ENCODE measurements at regions not wholly inside any gene's neighbourhood (a gene's known extent, or its start where the extent isn't known, plus 50 kb on each side); places are given as distances from the start of the nearest gene placed in this dataset.

GRCh38 chr2:65528241-65528574, 95.8 kb upstream of the SPRED2 start:
- 73 to 79% methylated on average over 1 of the region's 1 CpG for WGBS, 2 donors
- DNase-seq (no peak), ATAC-seq (no peak)
- Histone ChIP-seq H3K4me1 (no peaks in the 10 kb centered on the region), H3K36me3 (replicated peaks in 1 of 2; ENCODE audit: insufficient read depth in 1 of 2, low read depth in 2 of 2) (no peaks in the 10 kb centered on the region), H3K9me3 (no peaks in the 10 kb centered on the region), H3K27me3 (no peaks in the 10 kb centered on the region), H3K4me3 (no peak overlapping the region), H3K27ac (no peak overlapping the region)
- no peak for TF ChIP-seq POLR2A (IDR thresholded peaks at IDR 0.05)
- intact Hi-C loops (cut with DNase I), result no loop called here

- 54 to 59% methylated on average over 4 of the region's 4 CpGs for WGBS, 2 donors
- ATAC-seq, result no peak
- Histone ChIP-seq H3K27me3 (no peaks in the 10 kb centered on the region), H3K27ac (no peak overlapping the region), H3K4me1 (no peaks in the 10 kb centered on the region), H3K4me3 (no peak overlapping the region), H3K9me3 (no peaks in the 10 kb centered on the region), H3K36me3 (replicated peaks in 1 of 2; ENCODE audit: insufficient read depth in 1 of 2, low read depth in 2 of 2) (no peaks in the 10 kb centered on the region)
- DNase-seq, result no peak
- intact Hi-C loops (cut with DNase I), result no loop called here
- no peak for TF ChIP-seq POLR2A (IDR thresholded peaks at IDR 0.05)
- TF ChIP-seq CTCF (IDR thresholded peaks at IDR 0.05), result no peak
Measured at GRCh38 chr2:65527451-65528240, 95.2 kb upstream of the SPRED2 start.

- no peaks in the 10 kb centered on the region for H3K9me3 ChIP-seq
- DNase-seq (no peak), ATAC-seq (no peak)
- H3K27me3 ChIP-seq, result no peaks in the 10 kb centered on the region
- TF ChIP-seq POLR2A (IDR thresholded peaks at IDR 0.05), result no peak
- no peak for TF ChIP-seq CTCF (IDR thresholded peaks at IDR 0.05)
- H3K4me3 ChIP-seq, result no peak overlapping the region
- WGBS, 2 donors, result 70 to 83% methylated on average over 4 of the region's 4 CpGs
- no peaks in the 10 kb centered on the region for H3K4me1 ChIP-seq
- no peak overlapping the region for H3K27ac ChIP-seq
- no peaks in the 10 kb centered on the region for H3K36me3 ChIP-seq (replicated peaks in 1 of 2; ENCODE audit: insufficient read depth in 1 of 2, low read depth in 2 of 2)
- intact Hi-C loops (cut with DNase I), result no loop called here
Measured at GRCh38 chr2:65525616-65526231, 93.3 kb upstream of the SPRED2 start.

- Histone ChIP-seq H3K4me1 (no peaks in the 10 kb centered on the region), H3K27me3 (no peaks in the 10 kb centered on the region), H3K9me3 (no peaks in the 10 kb centered on the region), H3K4me3 (no peak overlapping the region), H3K27ac (no peak overlapping the region), H3K36me3 (replicated peaks in 1 of 2; ENCODE audit: insufficient read depth in 1 of 2, low read depth in 2 of 2) (no peaks in the 10 kb centered on the region)
- ATAC-seq, result no peak
- intact Hi-C loops (cut with DNase I), result no loop called here
- TF ChIP-seq POLR2A (IDR thresholded peaks at IDR 0.05) (no peak), CTCF (IDR thresholded peaks at IDR 0.05) (no peak)
- DNase-seq, result no peak
- WGBS, 2 donors, result 85 to 93% methylated on average over 4 of the region's 4 CpGs
Measured at GRCh38 chr2:65522922-65523321, 90.5 kb upstream of the SPRED2 start.

- no peak overlapping the region for H3K27ac ChIP-seq
- H3K4me1 ChIP-seq, result no peaks in the 10 kb centered on the region
- no peaks in the 10 kb centered on the region for H3K27me3 ChIP-seq
- H3K4me3 ChIP-seq, result no peak overlapping the region
- TF ChIP-seq CTCF (IDR thresholded peaks at IDR 0.05) (no peak), POLR2A (IDR thresholded peaks at IDR 0.05) (no peak)
- no peak for DNase-seq
- ATAC-seq, result no peak
- no peaks in the 10 kb centered on the region for H3K36me3 ChIP-seq (replicated peaks in 1 of 2; ENCODE audit: insufficient read depth in 1 of 2, low read depth in 2 of 2)
- intact Hi-C loops (cut with DNase I), result no loop called here
- H3K9me3 ChIP-seq, result no peaks in the 10 kb centered on the region
- WGBS, 2 donors, result 94 to 95% methylated on average over 1 of the region's 1 CpG
Measured at GRCh38 chr2:65518751-65519150, 86.4 kb upstream of the SPRED2 start.
